Lower leg skin (tissue), 3 donors: ENCODE measurements at regions not wholly inside any gene's neighbourhood (a gene's known extent, or its start where the extent isn't known, plus 50 kb on each side); places are given as distances from the start of the nearest gene placed in this dataset.

Experiments
- POLR2A ChIP-seq, 2 donors: fragments of 450-650 bp; IDR thresholded peaks; one replicate each; pipeline ENCODE4 v1.6.1; 2016 to 2017; ENCODE audit warnings: antibody characterized with exemption in 2 of 2, mild to moderate bottlenecking in 1 of 2, moderate library complexity in 1 of 2
- TF ChIP-seq, protein P1 (sequence below), 3 donors: fragments of 450-650 bp; IDR thresholded peaks; one replicate each; pipeline ENCODE4 v1.5.1; 2016; ENCODE audit warnings: antibody characterized with exemption in 3 of 3, mild to moderate bottlenecking in 3 of 3, moderate library complexity in 2 of 3

DNA sequence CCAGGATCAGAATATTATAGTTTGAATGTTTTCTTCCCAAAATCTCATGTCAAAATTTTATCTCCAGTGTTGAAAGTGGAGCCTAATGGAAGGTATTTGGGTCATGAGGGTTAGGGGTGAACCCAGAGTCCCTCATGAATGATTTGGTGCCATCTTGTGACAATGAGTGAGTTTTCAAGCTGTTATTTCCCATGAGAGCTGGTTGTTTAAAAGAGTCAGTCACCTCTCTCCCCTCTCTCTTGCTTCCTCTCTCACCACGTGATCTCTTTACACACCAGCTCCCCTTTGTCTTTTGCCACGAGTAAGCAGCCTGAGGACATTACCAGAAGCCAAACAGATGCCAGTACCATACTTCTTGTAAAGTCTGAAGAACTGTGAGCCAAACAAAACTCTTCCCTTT is 561.6 kb downstream of the RERGL start:
- TF ChIP-seq, protein P1, sequence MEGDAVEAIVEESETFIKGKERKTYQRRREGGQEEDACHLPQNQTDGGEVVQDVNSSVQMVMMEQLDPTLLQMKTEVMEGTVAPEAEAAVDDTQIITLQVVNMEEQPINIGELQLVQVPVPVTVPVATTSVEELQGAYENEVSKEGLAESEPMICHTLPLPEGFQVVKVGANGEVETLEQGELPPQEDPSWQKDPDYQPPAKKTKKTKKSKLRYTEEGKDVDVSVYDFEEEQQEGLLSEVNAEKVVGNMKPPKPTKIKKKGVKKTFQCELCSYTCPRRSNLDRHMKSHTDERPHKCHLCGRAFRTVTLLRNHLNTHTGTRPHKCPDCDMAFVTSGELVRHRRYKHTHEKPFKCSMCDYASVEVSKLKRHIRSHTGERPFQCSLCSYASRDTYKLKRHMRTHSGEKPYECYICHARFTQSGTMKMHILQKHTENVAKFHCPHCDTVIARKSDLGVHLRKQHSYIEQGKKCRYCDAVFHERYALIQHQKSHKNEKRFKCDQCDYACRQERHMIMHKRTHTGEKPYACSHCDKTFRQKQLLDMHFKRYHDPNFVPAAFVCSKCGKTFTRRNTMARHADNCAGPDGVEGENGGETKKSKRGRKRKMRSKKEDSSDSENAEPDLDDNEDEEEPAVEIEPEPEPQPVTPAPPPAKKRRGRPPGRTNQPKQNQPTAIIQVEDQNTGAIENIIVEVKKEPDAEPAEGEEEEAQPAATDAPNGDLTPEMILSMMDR (IDR thresholded peaks at IDR 0.05), result no peak
- TF ChIP-seq POLR2A (IDR thresholded peaks at IDR 0.05), result no peak
